Stimulated activated naive B cell treated with anti-CD40 and anti-IgM and Interleukin-4, amounts not matched to agents 10 μg/mL and 1 μg/mL and 100 μg/mL, for 72 hours (primary cell): ENCODE measurements at regions not wholly inside any gene's neighbourhood (a gene's known extent, or its start where the extent isn't known, plus 50 kb on each side); places are given as distances from the start of the nearest gene placed in this dataset.
"Not testable (repeated sequence)": the region's sequence is repeated elsewhere in the genome, so short reads cannot be mapped to it uniquely, and the experiment has no call there.

Source experiments
- ATAC-seq, 2 donors: fragments of 150-1000 bp; cut with Tn5 transposase; replicated peaks; 2 replicates each; pipeline ENCODE4 v1.10.0; 2021; ENCODE audit warnings: moderate library complexity in 1 of 2
- DNase-seq: peaks from one replicate; pipeline ENCODE4 v3.0.0; 2021
- H3K27ac Mint-ChIP-seq: one replicate; pipeline ENCODE4 v1.8.0; 2022; ENCODE audit warnings: mild to moderate bottlenecking, mixed read lengths
- H3K27me3 Mint-ChIP-seq, 2 donors: one replicate each; pipeline ENCODE4 v1.8.0; 2022; ENCODE audit warnings: mixed read lengths in 2 of 2
- H3K36me3 Mint-ChIP-seq, 2 donors: one replicate each; pipeline ENCODE4 v1.8.0; 2022; ENCODE audit warnings: mixed read lengths in 2 of 2, mild to moderate bottlenecking in 1 of 2
- H3K4me1 Mint-ChIP-seq, 2 donors: one replicate each; pipeline ENCODE4 v1.8.0; 2022; ENCODE audit warnings: mixed read lengths in 2 of 2, mild to moderate bottlenecking in 1 of 2
- H3K4me3 Mint-ChIP-seq, 2 donors: one replicate each; pipeline ENCODE4 v1.8.0; 2022; ENCODE audit warnings: mild to moderate bottlenecking in 2 of 2, mixed read lengths in 2 of 2, moderate library complexity in 1 of 2
- H3K9me3 Mint-ChIP-seq, 2 donors: one replicate each; pipeline ENCODE4 v1.8.0; 2022; ENCODE audit warnings: mixed read lengths in 2 of 2, mild to moderate bottlenecking in 1 of 2

GRCh38 chr3:109702252-109702651, 364.9 kb upstream of the DPPA4 start:
- Mint-ChIP-seq H3K27ac (no peak overlapping the region), H3K4me1 (no peaks in the 10 kb centered on the region), H3K36me3 (no peaks in the 10 kb centered on the region), H3K27me3 (no peaks in the 10 kb centered on the region), H3K9me3 (peaks cover 5 to 6% of the 10 kb centered on the region in 2 donors), H3K4me3 (no peak overlapping the region)
- no peak for DNase-seq
- no peak for ATAC-seq

- H3K4me1 Mint-ChIP-seq = no peaks in the 10 kb centered on the region
These were observed 365.6 kb upstream of the DPPA4 start for GRCh38 chr3:109702976-109703375.

GRCh38 chr3:109705133-109705532, 367.8 kb upstream of the DPPA4 start:
- not testable (repeated sequence) for H3K36me3 Mint-ChIP-seq, DNase-seq, H3K27me3 Mint-ChIP-seq, H3K4me1 Mint-ChIP-seq, H3K27ac Mint-ChIP-seq, H3K4me3 Mint-ChIP-seq, ATAC-seq, H3K9me3 Mint-ChIP-seq

More at GRCh38 chr3:109702976-109703375, 365.6 kb upstream of the DPPA4 start:
- Mint-ChIP-seq H3K9me3 (peaks cover 5 to 6% of the 10 kb centered on the region in 2 donors), H3K36me3 (no peaks in the 10 kb centered on the region), H3K27ac (no peak overlapping the region), H3K27me3 (no peaks in the 10 kb centered on the region), H3K4me3 (no peak overlapping the region)
- DNase-seq (no peak), ATAC-seq (no peak)

GRCh38 chr3:109707617-109708016, 370.3 kb upstream of the DPPA4 start:
- Mint-ChIP-seq H3K9me3 (peaks cover 9 to 10% of the 10 kb centered on the region in 2 donors), H3K4me1 (no peaks in the 10 kb centered on the region), H3K4me3 (no peak overlapping the region), H3K27ac (no peak overlapping the region), H3K27me3 (no peaks in the 10 kb centered on the region), H3K36me3 (no peaks in the 10 kb centered on the region)
- no peak for DNase-seq
- no peak for ATAC-seq

GRCh38 chr3:109713288-109713687, 375.9 kb upstream of the DPPA4 start:
- H3K4me1 Mint-ChIP-seq = no peaks in the 10 kb centered on the region

GRCh38 chr3:109715707-109716106, 378.4 kb upstream of the DPPA4 start:
- Mint-ChIP-seq H3K36me3 (no peaks in the 10 kb centered on the region), H3K27me3 (no peaks in the 10 kb centered on the region), H3K27ac (no peak overlapping the region), H3K4me1 (no peaks in the 10 kb centered on the region), H3K9me3 (peaks cover 0 to 1% of the 10 kb centered on the region in 2 donors), H3K4me3 (no peak overlapping the region)
- ATAC-seq (no peak), DNase-seq (no peak)

More at GRCh38 chr3:109713288-109713687, 375.9 kb upstream of the DPPA4 start:
- no peak overlapping the region for H3K27ac Mint-ChIP-seq
- no peaks in the 10 kb centered on the region for H3K36me3 Mint-ChIP-seq
- peaks cover 4 to 6% of the 10 kb centered on the region in 2 donors for H3K9me3 Mint-ChIP-seq
- ATAC-seq (no peak), DNase-seq (no peak)
- H3K4me3 Mint-ChIP-seq = no peak overlapping the region
- no peaks in the 10 kb centered on the region for H3K27me3 Mint-ChIP-seq

- H3K36me3 Mint-ChIP-seq = no peaks in the 10 kb centered on the region
- no peaks in the 10 kb centered on the region for H3K27me3 Mint-ChIP-seq
- no peaks in the 10 kb centered on the region for H3K4me1 Mint-ChIP-seq
- H3K27ac Mint-ChIP-seq = no peak overlapping the region
- ATAC-seq (no peak), DNase-seq (no peak)
- no peak overlapping the region for H3K4me3 Mint-ChIP-seq
- peaks cover 0 to 1% of the 10 kb centered on the region in 2 donors for H3K9me3 Mint-ChIP-seq
These were observed 381.5 kb upstream of the DPPA4 start for GRCh38 chr3:109718850-109719249.

- Mint-ChIP-seq H3K27me3 (no peaks in the 10 kb centered on the region), H3K4me1 (no peaks in the 10 kb centered on the region), H3K27ac (no peak overlapping the region), H3K4me3 (no peak overlapping the region), H3K36me3 (no peaks in the 10 kb centered on the region), H3K9me3 (peaks cover 0 to 4% of the 10 kb centered on the region in 2 donors)
- DNase-seq (no peak), ATAC-seq (no peak)
These were observed 391.6 kb upstream of the DPPA4 start for GRCh38 chr3:109728861-109729494.

- ATAC-seq (peak; percentile 82 to 88), DNase-seq (peak; percentile 2)
- Mint-ChIP-seq H3K27ac (no peak overlapping the region), H3K9me3 (peaks cover 3 to 6% of the 10 kb centered on the region in 2 donors), H3K27me3 (no peaks in the 10 kb centered on the region), H3K4me1 (no peaks in the 10 kb centered on the region), H3K36me3 (no peaks in the 10 kb centered on the region), H3K4me3 (no peak overlapping the region)
These were observed 394.5 kb upstream of the DPPA4 start for GRCh38 chr3:109731639-109732473.

- no peak overlapping the region for H3K27ac Mint-ChIP-seq
- no peaks in the 10 kb centered on the region for H3K36me3 Mint-ChIP-seq
- no peaks in the 10 kb centered on the region for H3K27me3 Mint-ChIP-seq
- no peak for ATAC-seq
- peaks cover 0 to 5% of the 10 kb centered on the region in 2 donors for H3K9me3 Mint-ChIP-seq
- H3K4me1 Mint-ChIP-seq = no peaks in the 10 kb centered on the region
- DNase-seq = no peak
- no peak overlapping the region for H3K4me3 Mint-ChIP-seq
These were observed 406.6 kb upstream of the DPPA4 start for GRCh38 chr3:109743981-109744380.

GRCh38 chr3:109772520-109772919, 435.2 kb upstream of the DPPA4 start:
- H3K4me1 Mint-ChIP-seq = no peaks in the 10 kb centered on the region
- no peaks in the 10 kb centered on the region for H3K36me3 Mint-ChIP-seq
- ATAC-seq (no peak), DNase-seq (no peak)
- H3K27me3 Mint-ChIP-seq = no peaks in the 10 kb centered on the region
- no peak overlapping the region for H3K27ac Mint-ChIP-seq
- H3K9me3 Mint-ChIP-seq = peaks cover 4 to 16% of the 10 kb centered on the region in 2 donors
- H3K4me3 Mint-ChIP-seq = no peak overlapping the region

- Mint-ChIP-seq H3K27me3 (no peaks in the 10 kb centered on the region), H3K27ac (no peak overlapping the region), H3K36me3 (no peaks in the 10 kb centered on the region), H3K4me1 (no peaks in the 10 kb centered on the region), H3K4me3 (no peak overlapping the region), H3K9me3 (peaks cover 4 to 14% of the 10 kb centered on the region in 2 donors)
- ATAC-seq (no peak), DNase-seq (no peak)
These were observed 436.8 kb upstream of the DPPA4 start for GRCh38 chr3:109774108-109774507.

GRCh38 chr3:109784285-109784684, 446.9 kb upstream of the DPPA4 start:
- no peak overlapping the region for H3K4me3 Mint-ChIP-seq
- no peaks in the 10 kb centered on the region for H3K36me3 Mint-ChIP-seq
- DNase-seq (no peak), ATAC-seq (no peak)
- H3K4me1 Mint-ChIP-seq = no peaks in the 10 kb centered on the region
- H3K27ac Mint-ChIP-seq = no peak overlapping the region
- peaks cover 3 to 4% of the 10 kb centered on the region in 2 donors for H3K9me3 Mint-ChIP-seq
- H3K27me3 Mint-ChIP-seq = no peaks in the 10 kb centered on the region

GRCh38 chr3:109784852-109785631, 447.7 kb upstream of the DPPA4 start:
- DNase-seq = no peak
- Mint-ChIP-seq H3K4me3 (no peak overlapping the region), H3K27me3 (no peaks in the 10 kb centered on the region), H3K27ac (no peak overlapping the region), H3K4me1 (no peaks in the 10 kb centered on the region), H3K36me3 (no peaks in the 10 kb centered on the region), H3K9me3 (peaks cover 1 to 4% of the 10 kb centered on the region in 2 donors)
- ATAC-seq = no peak
